ENCODE measurements at regions not wholly inside any gene's neighbourhood (a gene's known extent, or its start where the extent isn't known, plus 50 kb on each side); places are given as distances from the start of the nearest gene placed in this dataset.

- no peak for TF ChIP-seq HDAC2 (IDR thresholded peaks at IDR 0.05; ENCODE audit: borderline replicate concordance in 1 of 2, low read depth in 2 of 2, low read length in 2 of 2)
Observed at GRCh38 chr9:106576232-106576760, 286.7 kb upstream of the ZNF462 start (continued).

- Histone ChIP-seq H4K5ac (ENCODE audit: insufficient read length, low read depth, low read length) (no peak overlapping the region), H3K27me3 (replicated peaks in 1 of 4; ENCODE audit: control insufficient read depth in 3 of 4, extremely low read depth in 1 of 4, insufficient read depth in 3 of 4, low read length in 3 of 4) (no peaks in the 10 kb centered on the region), H3K36me3 (ENCODE audit: control insufficient read depth in 2 of 4, insufficient read depth in 4 of 4, low read length in 3 of 4) (no peaks in the 10 kb centered on the region), H3K4ac (replicated peaks; ENCODE audit: insufficient read length, low read depth, low read length) (no peak overlapping the region), H3K56ac (replicated peaks; ENCODE audit: insufficient read length, low read depth, low read length) (no peak overlapping the region), H3K27ac (ENCODE audit: low read depth, low read length) (no peak overlapping the region), H3K14ac (ENCODE audit: insufficient read length) (no peak overlapping the region), H3K4me2 (ENCODE audit: insufficient read depth in 1 of 2, low read depth in 2 of 2, low read length in 2 of 2) (no peak overlapping the region), H2BK12ac (ENCODE audit: low read depth, low read length) (no peak overlapping the region), H3K4me3 (ENCODE audit: extremely low read depth in 1 of 4, insufficient read depth in 2 of 4, low read depth in 3 of 4, low read length in 4 of 4) (no peak overlapping the region), H3K9me3 (ENCODE audit: insufficient read depth in 2 of 2, low read depth in 1 of 2, low read length in 1 of 2) (no peaks in the 10 kb centered on the region), H3K79me1 (ENCODE audit: low read depth, low read length) (no peaks in the 10 kb centered on the region), H2AK5ac (ENCODE audit: low read depth, low read length) (no peak overlapping the region), H4K8ac (ENCODE audit: extremely low read depth, insufficient read depth, low read length) (no peak overlapping the region), H2BK120ac (replicated peaks; ENCODE audit: low read depth, low read length) (no peak overlapping the region), H2AFZ (ENCODE audit: low read length) (no peak overlapping the region), H3K23me2 (ENCODE audit: low read depth, low read length) (no peaks in the 10 kb centered on the region), H3K9ac (replicated peaks in 1 of 4; ENCODE audit: extremely low read depth in 1 of 4, low read depth in 3 of 4, low read length in 3 of 4) (no peak overlapping the region), H3K4me1 (replicated peaks in 1 of 4; ENCODE audit: control insufficient read depth in 3 of 4, insufficient read depth in 4 of 4, low read length in 3 of 4) (no peaks in the 10 kb centered on the region), H2BK5ac (ENCODE audit: low read depth, low read length) (no peak overlapping the region), H3K18ac (ENCODE audit: extremely low read depth, low read length) (no peak overlapping the region), H4K91ac (replicated peaks; ENCODE audit: insufficient read length, low read length) (no peak overlapping the region), H2BK20ac (ENCODE audit: low read length) (no peak overlapping the region), H4K20me1 (replicated peaks in 1 of 2; ENCODE audit: control insufficient read depth in 1 of 2, insufficient read depth in 2 of 2, low read length in 2 of 2) (no peaks in the 10 kb centered on the region), H3K79me2 (ENCODE audit: control insufficient read depth in 1 of 2, insufficient read depth in 2 of 2, low read length in 2 of 2) (no peaks in the 10 kb centered on the region), H2BK15ac (ENCODE audit: low read length) (no peak overlapping the region), H3K23ac (ENCODE audit: insufficient read length) (no peak overlapping the region)
- no peak for DNase-seq (ENCODE audit: low read depth in 1 of 2, low spot score in 2 of 2)
- CTCF ChIA-PET (ENCODE audit: partially characterized antibody), result no interaction called here
- FAIRE-seq, result no peak
- POLR2A ChIA-PET (ENCODE audit: partially characterized antibody), result no interaction called here
- TF ChIP-seq SUZ12 (IDR thresholded peaks at IDR 0.05; ENCODE audit: low read length), result no peak
- TF ChIP-seq RBBP5 (IDR thresholded peaks at IDR 0.05; ENCODE audit: borderline replicate concordance, low read depth, low read length), result no peak
- TF ChIP-seq CREB1 (IDR thresholded peaks at IDR 0.05), result no peak
- TF ChIP-seq ASH2L (IDR thresholded peaks at IDR 0.05; ENCODE audit: low read length), result no peak
- TF ChIP-seq ATF3 (IDR thresholded peaks at IDR 0.05; ENCODE audit: insufficient read depth, low read depth, low read length), result no peak
- no peak for TF ChIP-seq JUN (IDR thresholded peaks at IDR 0.05; ENCODE audit: low read depth, low read length)
- TF ChIP-seq KDM4A (IDR thresholded peaks at IDR 0.05; ENCODE audit: low read depth, low read length, severe bottlenecking), result no peak
- TF ChIP-seq HDAC6 (IDR thresholded peaks at IDR 0.05; ENCODE audit: low read depth, low read length), result no peak
- no peak for TF ChIP-seq KDM5A (IDR thresholded peaks at IDR 0.05; ENCODE audit: low read length)
- no peak for TF ChIP-seq USF2 (IDR thresholded peaks at IDR 0.05; ENCODE audit: low read length)
- no peak for TF ChIP-seq ZNF274 (IDR thresholded peaks at IDR 0.05; ENCODE audit: borderline replicate concordance, extremely low read depth, low read length)
- TF ChIP-seq HDAC2 (IDR thresholded peaks at IDR 0.05; ENCODE audit: borderline replicate concordance in 1 of 2, low read depth in 2 of 2, low read length in 2 of 2), result no peak
Observed at GRCh38 chr9:106577121-106577520, 285.8 kb upstream of the ZNF462 start.

Data from H1 (cell line).